Sigmoid colon (tissue), 6 donors: ENCODE measurements at regions not wholly inside any gene's neighbourhood (a gene's known extent, or its start where the extent isn't known, plus 50 kb on each side); places are given as distances from the start of the nearest gene placed in this dataset.
"Not testable (repeated sequence)": the region's sequence is repeated elsewhere in the genome, so short reads cannot be mapped to it uniquely, and the experiment has no call there.

Experiments
- DNase-seq: peaks from one replicate; pipeline ENCODE4 v3.0.0-alpha.2; 2019
- H3K27ac ChIP-seq, 4 donors: fragments of 200-600 bp; sonication (generic); one replicate each; pipeline ENCODE4 v1.5.1; 2016 to 2019; ENCODE audit warnings: mild to moderate bottlenecking in 1 of 4
- H3K27me3 ChIP-seq, 3 donors: fragments of 200-600 bp; sonication (generic); one replicate each; pipeline ENCODE4 v1.5.1; 2019; ENCODE audit warnings: mild to moderate bottlenecking in 1 of 3
- H3K36me3 ChIP-seq, 4 donors: fragments of 200-600 bp; sonication (generic); one replicate each; pipeline ENCODE4 v1.5.1; 2016 to 2019
- H3K4me1 ChIP-seq, 4 donors: fragments of 200-600 bp; sonication (generic); one replicate each; pipeline ENCODE4 v1.5.1; 2017 to 2019
- H3K4me3 ChIP-seq, 4 donors: fragments of 200-600 bp; sonication (generic); one replicate each; pipeline ENCODE4 v1.5.1; 2017 to 2019; ENCODE audit warnings: mild to moderate bottlenecking in 2 of 4, moderate library complexity in 1 of 4
- H3K9me3 ChIP-seq, 4 donors: fragments of 200-600 bp in 3 of 4; sonication (generic) in 3 of 4; one replicate each; pipeline versions ENCODE4 v1.5.1 to v1.6.1; 2013 to 2019
- EP300 ChIP-seq, 4 donors: sonication (generic); formaldehyde crosslinking; IDR thresholded peaks; one replicate each; pipeline ENCODE4 v1.6.1; 2017; ENCODE audit warnings: antibody characterized with exemption in 4 of 4
- POLR2A ChIP-seq, 2 donors: fragments of 450-650 bp; IDR thresholded peaks; one replicate each; pipeline ENCODE4 v1.6.1; 2016; ENCODE audit warnings: antibody characterized with exemption in 2 of 2, mild to moderate bottlenecking in 2 of 2, moderate library complexity in 2 of 2
- POLR2AphosphoS5 ChIP-seq, 4 donors: sonication (generic); formaldehyde crosslinking; IDR thresholded peaks; one replicate each; pipeline ENCODE4 v1.6.1; 2017; ENCODE audit warnings: antibody characterized with exemption in 4 of 4
- WGBS, 2 donors: extraction: QIAGEN DNeasy Blood & Tissue Kit; methylation state at CpG; one replicate each; pipeline ENCODE4 v1.1.7; 2013; 5-methylcytosine and 5-hydroxymethylcytosine counted together
- intact Hi-C: fragments of 100-400 bp; cut with DNase I; formaldehyde crosslinking; loops from one replicate; pipeline ENCODE4 v1.15.1; 2023
- TF ChIP-seq, protein P1 (sequence below), 4 experiments: fragments of 450-650 bp in 3 of 4; fragments of 200-600 bp in 1 of 4; IDR thresholded peaks; one replicate each; pipeline ENCODE4 v1.5.1; 2016 to 2019; ENCODE audit warnings: antibody characterized with exemption in 4 of 4, mild to moderate bottlenecking in 3 of 4, moderate library complexity in 2 of 4
- donor health status: healthy with polysubstance abuse.
- donor health status: healthy.

DNA sequence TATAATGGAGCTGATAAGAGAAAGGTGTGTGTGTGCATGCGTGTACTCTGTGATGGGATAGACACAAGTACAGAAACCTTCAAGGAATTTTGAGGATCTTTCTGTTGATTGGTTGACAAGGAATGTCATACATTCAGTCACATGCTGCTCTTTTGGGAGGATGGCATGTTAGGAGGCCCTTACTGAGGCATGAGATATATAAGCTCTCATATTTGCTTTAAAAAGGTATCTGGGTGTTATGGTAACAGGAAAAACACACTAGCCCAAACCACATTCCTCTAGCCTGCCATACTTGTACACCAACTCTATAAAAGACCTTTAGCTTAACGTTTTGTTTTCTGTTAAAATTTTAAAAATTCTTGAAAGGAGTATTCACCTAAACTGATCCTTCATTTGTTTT is 72.5 kb upstream of the EGFR start:
- intact Hi-C loops = no loop called here
- 65 to 76% methylated on average over 2 of the region's 2 CpGs for WGBS, 2 donors
- H3K4me1 ChIP-seq = peaks cover 0 to 7% (median 6%) of the 10 kb centered on the region in 4 donors
- no peak for TF ChIP-seq EP300 (IDR thresholded peaks at IDR 0.05)
- DNase-seq = no peak
- H3K4me3 ChIP-seq = no peak overlapping the region
- H3K36me3 ChIP-seq = no peaks in the 10 kb centered on the region
- no peaks in the 10 kb centered on the region for H3K9me3 ChIP-seq
- no peaks in the 10 kb centered on the region for H3K27me3 ChIP-seq
- H3K27ac ChIP-seq = no peak overlapping the region

DNA sequence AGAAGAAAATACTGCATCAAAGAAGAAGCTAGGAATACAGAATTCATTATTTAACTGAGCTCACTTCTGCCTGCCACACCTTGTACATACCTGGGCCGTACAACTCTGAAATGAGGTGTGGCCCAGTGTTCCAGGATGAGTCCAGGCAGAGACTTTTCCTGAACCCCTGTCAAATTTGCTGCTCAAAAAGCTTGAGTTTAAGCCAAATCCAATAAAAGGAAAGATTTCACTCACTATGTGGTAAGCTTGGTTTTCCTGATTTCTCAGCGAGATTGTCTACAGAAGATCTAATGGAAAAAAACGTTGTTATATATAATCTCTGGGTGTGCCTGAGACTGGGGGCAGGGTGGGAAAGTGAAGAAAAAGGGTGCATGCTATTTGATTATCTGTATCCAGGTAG is 72.1 kb upstream of the EGFR start:
- no peak overlapping the region for H3K4me3 ChIP-seq
- H3K27me3 ChIP-seq = no peaks in the 10 kb centered on the region
- no peak for DNase-seq
- WGBS, 2 donors = 17 to 56% methylated on average over 3 of the region's 3 CpGs
- H3K4me1 ChIP-seq = peaks cover 0 to 7% (median 6%) of the 10 kb centered on the region in 4 donors
- no peak for TF ChIP-seq POLR2AphosphoS5 (IDR thresholded peaks at IDR 0.05)
- TF ChIP-seq POLR2A (IDR thresholded peaks at IDR 0.05) = no peak
- no peak for TF ChIP-seq EP300 (IDR thresholded peaks at IDR 0.05)
- TF ChIP-seq, protein P1, sequence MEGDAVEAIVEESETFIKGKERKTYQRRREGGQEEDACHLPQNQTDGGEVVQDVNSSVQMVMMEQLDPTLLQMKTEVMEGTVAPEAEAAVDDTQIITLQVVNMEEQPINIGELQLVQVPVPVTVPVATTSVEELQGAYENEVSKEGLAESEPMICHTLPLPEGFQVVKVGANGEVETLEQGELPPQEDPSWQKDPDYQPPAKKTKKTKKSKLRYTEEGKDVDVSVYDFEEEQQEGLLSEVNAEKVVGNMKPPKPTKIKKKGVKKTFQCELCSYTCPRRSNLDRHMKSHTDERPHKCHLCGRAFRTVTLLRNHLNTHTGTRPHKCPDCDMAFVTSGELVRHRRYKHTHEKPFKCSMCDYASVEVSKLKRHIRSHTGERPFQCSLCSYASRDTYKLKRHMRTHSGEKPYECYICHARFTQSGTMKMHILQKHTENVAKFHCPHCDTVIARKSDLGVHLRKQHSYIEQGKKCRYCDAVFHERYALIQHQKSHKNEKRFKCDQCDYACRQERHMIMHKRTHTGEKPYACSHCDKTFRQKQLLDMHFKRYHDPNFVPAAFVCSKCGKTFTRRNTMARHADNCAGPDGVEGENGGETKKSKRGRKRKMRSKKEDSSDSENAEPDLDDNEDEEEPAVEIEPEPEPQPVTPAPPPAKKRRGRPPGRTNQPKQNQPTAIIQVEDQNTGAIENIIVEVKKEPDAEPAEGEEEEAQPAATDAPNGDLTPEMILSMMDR (IDR thresholded peaks at IDR 0.05) = no peak
- no peaks in the 10 kb centered on the region for H3K9me3 ChIP-seq
- no peaks in the 10 kb centered on the region for H3K36me3 ChIP-seq
- no peak overlapping the region for H3K27ac ChIP-seq
- intact Hi-C loops = no loop called here

DNA sequence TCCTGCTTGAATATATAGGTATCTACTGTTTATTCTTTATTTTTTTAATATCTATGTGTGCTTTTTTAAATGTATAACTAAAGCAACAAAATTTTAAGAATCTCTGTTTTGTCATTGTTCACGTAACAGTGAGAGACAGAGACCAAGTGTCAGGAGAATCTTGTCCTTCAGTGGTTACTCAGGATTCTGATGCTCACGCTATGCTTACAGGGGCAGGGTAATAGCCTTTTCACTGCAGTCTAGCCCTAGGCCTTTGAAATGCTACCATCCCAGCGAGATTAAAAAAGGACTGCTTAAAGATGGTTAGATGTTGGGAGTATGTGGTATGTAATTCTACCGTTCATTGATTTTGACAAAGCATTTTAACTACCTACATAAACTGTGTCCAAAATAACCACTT is 71.6 kb upstream of the EGFR start:
- H3K27ac ChIP-seq = no peak overlapping the region
- WGBS, 2 donors = 90 to 93% methylated on average over 4 of the region's 4 CpGs
- TF ChIP-seq EP300 (IDR thresholded peaks at IDR 0.05) = no peak
- no peak for TF ChIP-seq POLR2AphosphoS5 (IDR thresholded peaks at IDR 0.05)
- no peak for TF ChIP-seq POLR2A (IDR thresholded peaks at IDR 0.05)
- TF ChIP-seq, protein P1 (IDR thresholded peaks at IDR 0.05) = no peak

DNA sequence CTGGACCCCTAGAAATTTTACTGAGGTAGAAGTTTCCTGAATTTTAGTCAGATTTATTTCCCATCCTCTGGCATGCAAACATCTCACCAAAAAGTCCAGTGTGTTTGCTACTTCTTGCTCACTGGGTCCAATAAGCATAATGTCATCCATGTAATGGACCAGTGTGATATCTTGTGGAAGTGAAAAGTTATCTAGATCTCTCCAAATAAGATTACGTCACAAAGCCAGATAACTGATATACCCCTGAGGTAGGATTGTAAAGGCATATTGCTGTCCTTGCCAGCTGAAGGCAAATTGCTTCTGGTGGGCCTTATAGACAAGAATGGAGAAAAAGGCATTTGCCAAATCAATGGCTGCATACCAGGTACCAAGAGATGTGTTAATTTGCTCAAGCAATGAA is 69.3 kb upstream of the EGFR start:
- H3K4me1 ChIP-seq, H3K27me3 ChIP-seq, H3K9me3 ChIP-seq, H3K36me3 ChIP-seq, DNase-seq, H3K4me3 ChIP-seq, H3K27ac ChIP-seq, intact Hi-C loops: not testable (repeated sequence)
- 93 to 97% methylated on average over 1 of the region's 1 CpG for WGBS, 2 donors

More for the DNA sequence above, 71.6 kb upstream of the EGFR start:
- no peak overlapping the region for H3K4me3 ChIP-seq
- intact Hi-C loops = no loop called here
- peaks cover 0 to 7% (median 6%) of the 10 kb centered on the region in 4 donors for H3K4me1 ChIP-seq
- no peaks in the 10 kb centered on the region for H3K36me3 ChIP-seq
- H3K9me3 ChIP-seq = no peaks in the 10 kb centered on the region
- H3K27me3 ChIP-seq = no peaks in the 10 kb centered on the region
- no peak for DNase-seq

DNA sequence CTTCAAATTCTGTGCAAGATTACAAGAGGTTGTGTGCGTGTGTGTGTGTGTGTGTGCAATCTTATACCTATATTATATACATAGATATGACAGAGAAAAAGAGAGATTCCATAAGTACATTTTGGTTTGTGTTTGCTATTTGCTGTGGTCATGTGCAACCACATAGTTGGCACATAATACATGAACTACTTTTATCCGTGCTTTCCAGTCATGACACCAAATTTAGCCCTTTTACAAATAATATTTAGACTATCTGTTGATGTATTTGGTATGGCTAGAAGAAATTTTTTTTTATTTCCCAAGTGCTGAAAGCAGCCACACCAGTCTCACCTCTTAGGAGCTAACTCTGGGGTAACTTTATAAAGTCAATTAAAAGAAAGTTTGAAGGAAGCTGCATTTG is 63.5 kb upstream of the EGFR start:
- Histone ChIP-seq H3K27ac (no peak overlapping the region), H3K27me3 (no peaks in the 10 kb centered on the region), H3K36me3 (no peaks in the 10 kb centered on the region), H3K9me3 (no peaks in the 10 kb centered on the region), H3K4me1 (no peaks in the 10 kb centered on the region), H3K4me3 (no peak overlapping the region)
- DNase-seq = no peak
- 44 to 89% methylated on average over 2 of the region's 2 CpGs for WGBS, 2 donors
- intact Hi-C loops = no loop called here
- TF ChIP-seq POLR2AphosphoS5 (IDR thresholded peaks at IDR 0.05) (no peak), POLR2A (IDR thresholded peaks at IDR 0.05) (no peak), EP300 (IDR thresholded peaks at IDR 0.05) (no peak)
- TF ChIP-seq, protein P1 (IDR thresholded peaks at IDR 0.05) = no peak

DNA sequence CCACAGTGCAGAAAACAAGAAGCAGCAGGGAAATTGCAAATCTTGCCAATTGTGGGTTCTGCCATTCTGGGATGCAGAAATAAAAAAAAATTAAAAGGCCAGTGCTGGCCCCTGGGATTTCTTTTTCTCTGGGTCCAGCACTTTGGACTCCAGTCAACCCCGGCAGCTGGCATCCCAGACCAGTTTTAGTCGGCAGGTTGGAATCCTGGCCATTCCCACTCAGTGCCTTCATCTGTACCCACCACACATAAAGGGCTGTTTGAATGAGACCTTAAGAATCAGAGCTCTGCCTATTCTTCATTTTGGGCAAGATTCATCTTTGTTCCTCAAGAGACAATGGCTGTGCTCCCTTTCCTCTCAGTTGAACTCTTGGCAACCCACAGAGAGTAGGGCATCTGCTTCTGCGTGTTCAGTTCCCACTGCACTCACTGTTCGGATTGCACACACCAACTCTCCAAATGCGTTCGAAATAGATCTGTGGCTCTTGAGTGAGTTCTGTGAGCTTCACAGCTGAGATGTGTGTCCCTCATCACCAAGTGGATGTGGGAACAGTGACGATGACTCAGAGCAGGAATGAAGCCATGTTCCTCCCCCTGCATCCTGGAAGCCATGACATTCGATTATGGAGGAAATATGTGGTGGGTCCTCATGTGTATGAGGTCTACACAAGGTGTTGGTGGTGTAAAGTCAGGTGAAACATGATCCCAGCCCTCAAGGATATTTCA is 63.0 kb upstream of the EGFR start:
- DNase-seq = no peak
- Histone ChIP-seq H3K4me3 (no peak overlapping the region), H3K36me3 (no peaks in the 10 kb centered on the region), H3K4me1 (no peaks in the 10 kb centered on the region), H3K9me3 (no peaks in the 10 kb centered on the region), H3K27ac (no peak overlapping the region), H3K27me3 (no peaks in the 10 kb centered on the region)
- TF ChIP-seq, protein P1 (IDR thresholded peaks at IDR 0.05) = no peak
- no peak for TF ChIP-seq POLR2A (IDR thresholded peaks at IDR 0.05)
- no peak for TF ChIP-seq POLR2AphosphoS5 (IDR thresholded peaks at IDR 0.05)
- no peak for TF ChIP-seq EP300 (IDR thresholded peaks at IDR 0.05)
- WGBS, 2 donors = 87 to 89% methylated on average over 8 of the region's 8 CpGs
- intact Hi-C loops = no loop called here
